ENCODE measurements at regions not wholly inside any gene's neighbourhood (a gene's known extent, or its start where the extent isn't known, plus 50 kb on each side); places are given as distances from the start of the nearest gene placed in this dataset.
A peak's percentile ranks its signal among the peaks of the same experiment; 100 is the strongest.

DNA sequence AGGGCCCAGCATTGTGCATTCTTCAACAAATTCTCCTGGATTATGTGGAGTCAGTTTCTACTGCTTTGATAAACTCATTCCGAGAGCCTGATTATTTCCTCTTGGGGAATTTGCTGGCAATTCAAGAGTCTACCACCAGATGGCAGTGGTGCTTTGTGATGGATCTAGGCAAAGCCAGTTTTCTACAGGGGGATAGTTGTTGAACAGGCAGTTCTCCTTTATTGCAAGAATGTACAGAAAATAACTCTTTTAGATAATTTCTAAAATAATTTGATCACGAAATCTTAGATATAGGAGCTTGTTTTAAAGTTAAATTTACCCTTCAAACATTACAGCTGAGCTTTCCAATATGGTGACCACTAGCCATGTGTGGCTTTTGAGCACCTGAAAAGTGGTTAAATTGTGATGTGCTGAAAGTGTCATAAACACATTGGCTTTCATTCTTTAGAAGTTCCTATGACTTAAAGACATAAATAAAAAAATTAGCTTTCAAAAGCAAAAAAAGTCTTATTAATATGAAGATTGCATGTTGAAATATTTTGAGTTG lies 66.7 kb upstream of the HAAO start:
- no peak for TF ChIP-seq EZH2 (IDR thresholded peaks at IDR 0.05; ENCODE audit: low read depth)
- TF ChIP-seq, protein P1, sequence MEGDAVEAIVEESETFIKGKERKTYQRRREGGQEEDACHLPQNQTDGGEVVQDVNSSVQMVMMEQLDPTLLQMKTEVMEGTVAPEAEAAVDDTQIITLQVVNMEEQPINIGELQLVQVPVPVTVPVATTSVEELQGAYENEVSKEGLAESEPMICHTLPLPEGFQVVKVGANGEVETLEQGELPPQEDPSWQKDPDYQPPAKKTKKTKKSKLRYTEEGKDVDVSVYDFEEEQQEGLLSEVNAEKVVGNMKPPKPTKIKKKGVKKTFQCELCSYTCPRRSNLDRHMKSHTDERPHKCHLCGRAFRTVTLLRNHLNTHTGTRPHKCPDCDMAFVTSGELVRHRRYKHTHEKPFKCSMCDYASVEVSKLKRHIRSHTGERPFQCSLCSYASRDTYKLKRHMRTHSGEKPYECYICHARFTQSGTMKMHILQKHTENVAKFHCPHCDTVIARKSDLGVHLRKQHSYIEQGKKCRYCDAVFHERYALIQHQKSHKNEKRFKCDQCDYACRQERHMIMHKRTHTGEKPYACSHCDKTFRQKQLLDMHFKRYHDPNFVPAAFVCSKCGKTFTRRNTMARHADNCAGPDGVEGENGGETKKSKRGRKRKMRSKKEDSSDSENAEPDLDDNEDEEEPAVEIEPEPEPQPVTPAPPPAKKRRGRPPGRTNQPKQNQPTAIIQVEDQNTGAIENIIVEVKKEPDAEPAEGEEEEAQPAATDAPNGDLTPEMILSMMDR (conservative IDR thresholded peaks at IDR 0.05), result peak; percentile 99

All from PC-9 (cell line).